ENCODE measurements at regions not wholly inside any gene's neighbourhood (a gene's known extent, or its start where the extent isn't known, plus 50 kb on each side); places are given as distances from the start of the nearest gene placed in this dataset.

DNA sequence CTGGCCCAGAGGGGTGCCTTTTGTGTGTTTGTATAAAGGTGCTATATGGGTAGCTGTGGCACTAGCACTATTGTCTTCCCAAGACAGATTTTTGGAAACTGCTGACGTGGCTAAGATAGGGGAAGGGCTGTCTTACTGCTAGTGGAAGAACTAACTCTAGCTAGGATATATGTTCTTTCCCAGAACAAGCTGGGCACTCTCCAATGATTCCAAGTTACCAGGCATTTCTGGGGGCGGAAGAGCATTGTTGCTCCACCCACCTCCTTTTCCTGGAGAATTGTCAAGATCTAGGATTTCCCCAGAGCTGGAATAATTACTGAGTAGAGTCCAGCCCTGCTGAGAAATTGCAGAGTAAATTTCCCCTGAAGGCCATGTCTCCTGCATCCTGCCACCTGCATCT is 408.3 kb downstream of the KLF5 start:
- no peak for DNase-seq (ENCODE audit: low read depth)

DNA sequence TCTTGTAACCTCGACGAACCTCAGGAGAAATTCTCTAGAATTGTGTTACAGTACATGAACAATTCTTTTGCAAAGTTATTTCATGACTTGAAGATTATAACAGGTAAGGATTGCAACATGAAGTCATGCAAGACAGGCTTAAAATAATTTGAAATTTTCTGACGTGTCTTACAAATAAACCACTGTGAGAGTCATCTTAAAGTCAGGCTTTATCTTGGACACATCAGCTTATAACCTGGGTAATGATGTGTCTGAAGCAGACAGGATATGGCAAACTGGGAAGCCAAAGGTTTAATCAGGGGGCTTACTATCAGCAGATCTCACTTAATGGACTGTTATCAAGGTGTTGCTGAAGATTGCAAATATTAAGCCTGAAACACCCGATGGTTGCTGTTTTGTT is 407.8 kb downstream of the KLF5 start:
- no peak for DNase-seq (ENCODE audit: low read depth)

GRCh38 chr13:73465617-73465971 is 406.8 kb downstream of the KLF5 start:
- DNase-seq (ENCODE audit: low read depth), result peak; percentile 54

DNA sequence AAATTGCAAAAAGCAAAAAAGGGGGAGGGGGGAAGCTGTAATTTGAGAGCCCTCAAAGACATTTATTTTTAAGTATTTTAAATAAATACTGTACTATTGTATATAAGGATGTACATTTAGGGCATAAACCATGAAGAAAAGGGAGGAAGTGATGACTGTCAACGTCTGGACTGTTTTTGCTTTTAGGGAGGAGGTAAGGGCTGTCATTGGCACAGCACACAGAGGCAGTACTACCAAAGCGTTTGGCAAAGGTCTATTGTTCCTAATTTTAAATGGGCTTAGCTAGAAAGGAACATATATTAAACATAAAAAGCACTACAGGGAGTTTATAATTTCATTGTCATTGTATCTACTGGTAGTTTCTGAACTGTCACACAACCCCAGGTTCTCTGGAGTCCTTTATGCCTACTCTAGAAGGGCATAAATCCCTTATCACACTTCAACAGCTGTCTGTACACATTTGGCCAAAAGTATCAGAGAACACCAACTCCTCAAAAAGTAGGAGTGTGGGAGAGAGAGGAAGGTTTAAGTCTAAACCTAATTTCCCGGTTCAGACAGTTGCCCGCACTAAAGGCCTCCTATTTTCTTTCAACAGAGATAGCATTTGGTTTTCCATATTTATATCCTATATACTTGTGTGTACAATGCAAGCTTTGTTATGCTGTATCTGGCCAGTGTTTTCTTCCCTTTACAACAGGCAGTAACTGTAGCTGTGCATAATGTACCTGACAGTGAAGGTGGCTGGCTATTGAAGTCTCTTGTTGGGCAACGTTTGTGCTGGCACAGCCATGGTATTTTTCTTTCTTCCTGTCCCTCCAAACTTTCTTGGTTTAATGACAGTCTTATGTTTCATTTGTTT is 406.2 kb downstream of the KLF5 start:
- DNase-seq (ENCODE audit: low read depth), result no peak

DNA sequence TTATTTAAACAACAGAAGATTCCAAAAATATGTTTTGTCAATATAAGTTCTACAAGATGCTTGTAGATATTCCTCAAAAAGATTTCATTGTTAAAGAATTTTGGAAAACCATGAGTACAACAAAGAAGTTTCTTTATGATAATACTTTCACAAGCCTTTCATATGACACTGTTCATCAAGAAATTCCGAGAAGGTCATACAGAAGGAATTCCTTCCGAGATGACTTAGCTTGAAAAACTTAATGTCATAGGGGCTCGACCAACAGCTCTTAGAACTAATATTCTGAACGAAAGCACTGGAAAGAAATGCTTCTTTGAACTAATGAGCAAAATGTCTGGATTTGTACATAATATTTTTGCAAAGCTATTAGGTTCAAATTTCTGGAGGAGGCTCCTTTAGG is 403.4 kb downstream of the KLF5 start:
- DNase-seq (ENCODE audit: low read depth), result no peak

- no peak for DNase-seq (ENCODE audit: low read depth)
Measured at GRCh38 chr13:73451221-73452029, 392.6 kb downstream of the KLF5 start.

GRCh38 chr13:73450583-73450982 is 391.8 kb downstream of the KLF5 start:
- DNase-seq (ENCODE audit: low read depth), result peak; percentile 69

GRCh38 chr13:73449252-73449651 is 390.4 kb downstream of the KLF5 start:
- DNase-seq (ENCODE audit: low read depth), result no peak

DNA sequence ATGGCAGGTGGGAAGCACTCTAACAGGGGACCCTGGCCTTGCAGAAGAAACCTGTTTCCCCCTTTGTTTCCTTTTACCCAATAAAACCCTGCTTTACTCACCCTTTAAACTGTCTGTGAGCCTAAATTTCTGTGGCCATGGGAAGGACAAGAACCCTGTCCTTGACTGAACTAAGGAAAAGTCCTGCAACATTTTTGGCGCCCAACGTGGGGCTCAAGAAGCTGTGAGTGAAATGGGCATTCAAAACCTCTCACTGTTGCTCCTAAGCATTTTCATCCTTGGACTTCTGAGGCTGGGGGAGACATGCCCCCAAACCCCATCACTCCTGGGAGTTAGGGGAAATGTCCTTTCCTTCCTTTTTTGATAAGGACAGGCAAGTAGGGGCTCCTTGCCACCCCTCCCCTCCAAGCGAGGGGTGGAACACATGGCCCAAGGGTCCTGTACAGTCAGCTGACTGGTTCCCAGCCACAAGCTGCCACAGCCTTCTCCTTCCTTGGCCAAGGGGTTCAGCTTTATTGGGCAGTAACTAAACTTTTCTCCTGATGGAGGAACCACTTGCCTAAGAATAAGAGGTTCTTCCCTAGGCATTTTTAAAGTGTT is 381.6 kb downstream of the KLF5 start:
- peak; percentile 47 for DNase-seq (ENCODE audit: low read depth)

GRCh38 chr13:73433890-73434289 is 375.1 kb downstream of the KLF5 start:
- DNase-seq (ENCODE audit: low read depth), result no peak

- DNase-seq (ENCODE audit: low read depth), result no peak
Measured at GRCh38 chr13:73433458-73433857, 374.7 kb downstream of the KLF5 start.

DNA sequence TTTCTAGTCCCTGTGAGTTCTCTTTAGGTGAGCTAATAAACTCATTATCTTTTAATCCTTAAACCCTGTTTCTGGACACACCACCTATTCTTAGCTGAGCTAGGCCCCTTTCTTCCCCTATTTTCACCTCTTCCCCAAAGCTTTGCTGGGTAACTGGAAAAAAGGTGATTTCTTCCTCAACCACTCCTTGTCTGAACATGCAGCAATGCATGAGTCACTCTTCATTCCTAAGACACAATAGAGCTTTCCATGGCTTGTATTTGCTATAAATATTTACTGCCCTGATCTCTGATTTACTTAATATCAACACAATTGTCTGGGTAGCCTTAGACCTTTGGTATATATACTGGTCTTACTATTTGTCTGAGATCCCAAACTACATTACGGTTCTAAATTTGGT is 370.9 kb downstream of the KLF5 start:
- peak; percentile 48 for DNase-seq (ENCODE audit: low read depth)

GRCh38 chr13:73428706-73429105 is 369.9 kb downstream of the KLF5 start:
- no peak for DNase-seq (ENCODE audit: low read depth)

DNA sequence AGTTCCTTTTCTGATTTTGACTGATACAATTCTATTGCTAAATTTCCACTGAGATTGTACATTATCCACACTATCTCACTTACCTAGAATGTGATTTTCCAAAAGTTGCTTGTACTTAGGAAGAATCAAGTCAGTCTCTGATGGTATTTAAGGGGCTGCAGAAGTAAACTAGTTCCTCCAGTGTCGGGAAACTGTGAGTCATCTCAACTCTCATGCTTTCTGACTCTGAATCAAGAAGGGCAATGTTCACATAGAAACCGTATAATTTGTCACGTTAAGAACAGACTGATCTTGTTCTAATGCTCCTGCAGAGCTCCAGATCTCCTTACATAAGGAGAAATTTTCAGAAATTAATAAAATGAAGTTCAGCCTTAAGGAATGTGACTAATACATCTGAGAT is 369.3 kb downstream of the KLF5 start:
- peak; percentile 85 for DNase-seq (ENCODE audit: low read depth)

GRCh38 chr13:73422973-73423372 is 364.2 kb downstream of the KLF5 start:
- no peak for DNase-seq (ENCODE audit: low read depth)

GRCh38 chr13:73421310-73421912 is 362.6 kb downstream of the KLF5 start:
- peak; percentile 61 for DNase-seq (ENCODE audit: low read depth)

DNA sequence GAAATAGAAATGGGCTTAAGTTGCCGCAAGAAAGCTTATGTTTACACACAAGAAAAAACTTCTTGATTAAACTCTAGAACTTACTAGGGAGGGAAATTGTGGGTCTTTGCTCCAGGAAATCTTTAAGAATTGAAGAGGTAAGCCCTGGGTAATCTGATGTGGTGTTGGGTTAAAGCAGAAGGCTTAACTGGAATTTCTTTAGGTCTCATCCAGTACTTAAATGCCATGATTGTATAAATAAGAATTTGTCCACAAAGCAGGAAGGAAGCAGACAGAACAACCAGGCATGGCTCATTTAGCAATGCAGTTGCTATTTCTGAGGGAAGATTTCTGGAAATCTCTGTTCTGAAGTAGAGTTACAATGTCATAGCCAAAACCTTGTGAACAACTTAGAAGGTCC is 360.4 kb downstream of the KLF5 start:
- DNase-seq (ENCODE audit: low read depth), result peak; percentile 7

DNA sequence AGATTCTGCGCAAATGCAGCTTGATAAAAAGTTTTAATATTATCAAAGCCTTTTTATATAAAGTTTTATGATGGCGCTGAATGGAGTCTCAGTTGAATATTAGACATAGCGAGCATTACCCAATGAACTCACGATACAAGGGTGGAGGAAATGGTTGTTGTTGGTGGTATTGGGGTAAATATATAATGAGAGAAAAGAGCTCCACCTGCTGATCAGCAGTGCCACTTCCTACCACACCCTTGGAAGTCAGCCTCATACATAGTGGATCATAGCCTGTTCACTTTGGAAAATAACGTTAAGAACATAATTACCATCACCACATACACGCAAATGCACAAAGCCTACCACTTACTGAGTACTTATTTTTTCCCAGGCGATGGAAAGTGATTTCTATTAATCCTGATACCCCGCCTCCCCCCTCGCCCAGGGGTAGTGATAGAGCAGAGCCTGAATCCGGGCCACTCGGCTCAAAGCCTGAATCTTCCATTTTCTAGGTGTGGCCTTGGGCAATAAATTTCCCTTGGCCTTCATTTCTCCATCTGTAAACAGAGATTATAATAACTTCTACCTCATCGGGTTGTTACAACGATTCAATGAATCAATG is 358.3 kb downstream of the KLF5 start:
- DNase-seq (ENCODE audit: low read depth), result peak; percentile 22

GRCh38 chr13:73416093-73416492 is 357.3 kb downstream of the KLF5 start:
- DNase-seq (ENCODE audit: low read depth), result no peak

GRCh38 chr13:73413656-73414055 is 354.9 kb downstream of the KLF5 start:
- DNase-seq (ENCODE audit: low read depth), result no peak

- no peak for DNase-seq (ENCODE audit: low read depth)
Measured at GRCh38 chr13:73412933-73413332, 354.1 kb downstream of the KLF5 start.
